ENCODE measurements at regions not wholly inside any gene's neighbourhood (a gene's known extent, or its start where the extent isn't known, plus 50 kb on each side); places are given as distances from the start of the nearest gene placed in this dataset.

GRCh38 chr20:57071954-57072583, 194.4 kb downstream of the BMP7 start:
- Histone ChIP-seq H3K27ac (no peak overlapping the region), H3K36me3 (no peaks in the 10 kb centered on the region), H3K9me3 (no peaks in the 10 kb centered on the region), H3K4me3 (no peak overlapping the region), H3K27me3 (no peaks in the 10 kb centered on the region), H3K4me1 (no peaks in the 10 kb centered on the region)
- TF ChIP-seq CTCF (IDR thresholded peaks at IDR 0.05), result no peak
- DNase-seq (ENCODE audit: low spot score), result no peak

- peaks cover 0 to 6% of the 10 kb centered on the region in 2 donors for H3K9me3 ChIP-seq
- H3K4me1 ChIP-seq, result no peaks in the 10 kb centered on the region
- no peaks in the 10 kb centered on the region for H3K27me3 ChIP-seq
- no peak overlapping the region for H3K4me3 ChIP-seq
- H3K27ac ChIP-seq, result no peak overlapping the region
- no peaks in the 10 kb centered on the region for H3K36me3 ChIP-seq
- no peak for TF ChIP-seq CTCF (IDR thresholded peaks at IDR 0.05)
- no peak for DNase-seq (ENCODE audit: low spot score)
Measured at GRCh38 chr20:57073402-57073801, 193.0 kb downstream of the BMP7 start.

GRCh38 chr20:57074386-57074785, 192.1 kb downstream of the BMP7 start:
- Histone ChIP-seq H3K27me3 (no peaks in the 10 kb centered on the region), H3K4me3 (no peak overlapping the region), H3K9me3 (peaks cover 0 to 16% of the 10 kb centered on the region in 2 donors), H3K27ac (no peak overlapping the region), H3K4me1 (no peaks in the 10 kb centered on the region), H3K36me3 (no peaks in the 10 kb centered on the region)
- no peak for TF ChIP-seq CTCF (IDR thresholded peaks at IDR 0.05)
- no peak for DNase-seq (ENCODE audit: low spot score)

- Histone ChIP-seq H3K36me3 (no peaks in the 10 kb centered on the region), H3K27ac (no peak overlapping the region), H3K27me3 (no peaks in the 10 kb centered on the region), H3K4me3 (no peak overlapping the region), H3K9me3 (peaks cover 0 to 22% of the 10 kb centered on the region in 2 donors), H3K4me1 (no peaks in the 10 kb centered on the region)
- no peak for DNase-seq (ENCODE audit: low spot score)
- TF ChIP-seq CTCF (IDR thresholded peaks at IDR 0.05), result no peak
Measured at GRCh38 chr20:57075181-57075580, 191.3 kb downstream of the BMP7 start.

GRCh38 chr20:57075603-57076002, 190.8 kb downstream of the BMP7 start:
- H3K9me3 ChIP-seq, result peaks cover 0 to 22% of the 10 kb centered on the region in 2 donors
- DNase-seq (ENCODE audit: low spot score), result no peak
- H3K36me3 ChIP-seq, result no peaks in the 10 kb centered on the region
- H3K4me1 ChIP-seq, result no peaks in the 10 kb centered on the region
- TF ChIP-seq CTCF (IDR thresholded peaks at IDR 0.05), result no peak
- no peaks in the 10 kb centered on the region for H3K27me3 ChIP-seq
- no peak overlapping the region for H3K4me3 ChIP-seq
- H3K27ac ChIP-seq, result no peak overlapping the region

- no peak for DNase-seq (ENCODE audit: low spot score)
- Histone ChIP-seq H3K9me3 (peaks cover 0 to 22% of the 10 kb centered on the region in 2 donors), H3K36me3 (no peaks in the 10 kb centered on the region), H3K4me3 (no peak overlapping the region), H3K4me1 (no peaks in the 10 kb centered on the region), H3K27ac (no peak overlapping the region), H3K27me3 (no peaks in the 10 kb centered on the region)
- no peak for TF ChIP-seq CTCF (IDR thresholded peaks at IDR 0.05)
Measured at GRCh38 chr20:57076152-57076652, 190.2 kb downstream of the BMP7 start.
